ENCODE measurements at regions not wholly inside any gene's neighbourhood (a gene's known extent, or its start where the extent isn't known, plus 50 kb on each side); places are given as distances from the start of the nearest gene placed in this dataset.

GRCh38 chr2:236656166-236656565 lies 86.5 kb downstream of the ACKR3 start:
- no peak for DNase-seq

- no peak for DNase-seq
Measured at GRCh38 chr2:236656721-236657120, 87.1 kb downstream of the ACKR3 start.

GRCh38 chr2:236657215-236657614 lies 87.6 kb downstream of the ACKR3 start:
- DNase-seq = no peak

GRCh38 chr2:236657801-236658200 lies 88.2 kb downstream of the ACKR3 start:
- DNase-seq = no peak

- DNase-seq = no peak
Measured at GRCh38 chr2:236658974-236659757, 89.5 kb downstream of the ACKR3 start.

GRCh38 chr2:236659758-236660150 lies 90.1 kb downstream of the ACKR3 start:
- peak in 1 of 2 experiments; percentile 9 for DNase-seq

GRCh38 chr2:236661061-236661761 lies 91.6 kb downstream of the ACKR3 start:
- DNase-seq = no peak

- DNase-seq = no peak
Measured at GRCh38 chr2:236661762-236662110, 92.1 kb downstream of the ACKR3 start.

- DNase-seq = no peak
Measured at GRCh38 chr2:236662231-236663185, 92.9 kb downstream of the ACKR3 start.

GRCh38 chr2:236663287-236664101 lies 93.9 kb downstream of the ACKR3 start:
- no peak for DNase-seq

GRCh38 chr2:236664136-236664535 lies 94.5 kb downstream of the ACKR3 start:
- no peak for DNase-seq

GRCh38 chr2:236665101-236665500 lies 95.5 kb downstream of the ACKR3 start:
- DNase-seq = no peak

GRCh38 chr2:236665572-236666118 lies 96.0 kb downstream of the ACKR3 start:
- no peak for DNase-seq

- no peak for DNase-seq
Measured at GRCh38 chr2:236666646-236667204, 97.1 kb downstream of the ACKR3 start.

- DNase-seq = no peak
Measured at GRCh38 chr2:236667526-236667925, 97.9 kb downstream of the ACKR3 start.

GRCh38 chr2:236668531-236668969 lies 98.9 kb downstream of the ACKR3 start:
- no peak for DNase-seq

- DNase-seq = no peak
Measured at GRCh38 chr2:236670235-236670620, 100.6 kb downstream of the ACKR3 start.

GRCh38 chr2:236671896-236672562 lies 102.4 kb downstream of the ACKR3 start:
- DNase-seq = no peak

GRCh38 chr2:236672606-236673005 lies 103.0 kb downstream of the ACKR3 start:
- DNase-seq = no peak

GRCh38 chr2:236673126-236673822 lies 103.6 kb downstream of the ACKR3 start:
- DNase-seq = no peak

- DNase-seq = no peak
Measured at GRCh38 chr2:236673823-236674185, 104.2 kb downstream of the ACKR3 start.
